Activated T-helper 1 cell treated with anti-CD3 and anti-CD28 coated beads, Interleukin-2, amount 50 U/mL, for 16 hours (primary cell): ENCODE measurements at regions not wholly inside any gene's neighbourhood (a gene's known extent, or its start where the extent isn't known, plus 50 kb on each side); places are given as distances from the start of the nearest gene placed in this dataset.

Experiments
- DNase-seq, 2 donors: peaks; one replicate each; pipeline ENCODE4 v3.0.0-alpha.2; 2020; ENCODE audit warnings: low read depth in 1 of 2, low spot score in 1 of 2

- no peak for DNase-seq
Observed at GRCh38 chr18:37669991-37670534, 104.5 kb upstream of the CELF4 start.

DNA sequence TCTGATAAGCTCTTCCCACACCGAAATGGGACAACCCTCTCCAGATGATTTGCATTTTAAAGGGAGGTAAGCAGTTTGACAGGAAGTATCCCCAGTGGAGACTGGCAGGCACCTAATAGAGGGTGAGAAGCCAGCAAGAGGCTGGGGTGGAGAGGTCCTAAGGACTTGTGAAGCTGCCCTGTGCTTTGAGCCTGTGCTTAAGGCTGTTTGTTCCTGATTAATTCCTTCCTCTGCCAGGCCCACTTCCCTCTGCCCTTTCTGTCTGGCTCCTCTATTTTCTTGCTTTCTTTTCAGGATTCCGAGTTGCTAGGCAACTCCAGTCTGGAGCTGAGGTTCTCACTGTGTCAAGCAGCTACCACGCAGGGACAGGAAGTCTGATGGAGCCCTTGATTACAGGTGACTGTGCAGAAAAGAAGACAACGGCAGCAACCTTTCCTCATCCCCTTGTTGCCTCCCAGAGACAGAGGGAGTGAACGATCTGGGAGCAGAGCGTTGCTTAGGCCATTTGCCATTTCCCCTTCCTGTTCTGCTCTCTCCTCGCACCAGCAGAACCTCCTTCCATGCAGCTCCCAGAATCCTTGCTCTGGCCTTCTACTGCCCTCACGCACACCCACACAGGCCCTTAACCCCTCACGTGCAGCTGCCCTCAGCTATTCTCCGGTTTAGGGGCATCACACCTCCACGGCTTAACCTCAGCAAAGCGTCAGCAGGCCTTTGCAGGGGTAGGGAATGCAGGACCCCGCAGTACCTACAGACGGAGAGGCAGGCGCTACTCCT is 103.6 kb upstream of the CELF4 start:
- no peak for DNase-seq

GRCh38 chr18:37667836-37668235 is 102.2 kb upstream of the CELF4 start:
- no peak for DNase-seq

GRCh38 chr18:37666991-37667390 is 101.4 kb upstream of the CELF4 start:
- DNase-seq, result no peak

DNA sequence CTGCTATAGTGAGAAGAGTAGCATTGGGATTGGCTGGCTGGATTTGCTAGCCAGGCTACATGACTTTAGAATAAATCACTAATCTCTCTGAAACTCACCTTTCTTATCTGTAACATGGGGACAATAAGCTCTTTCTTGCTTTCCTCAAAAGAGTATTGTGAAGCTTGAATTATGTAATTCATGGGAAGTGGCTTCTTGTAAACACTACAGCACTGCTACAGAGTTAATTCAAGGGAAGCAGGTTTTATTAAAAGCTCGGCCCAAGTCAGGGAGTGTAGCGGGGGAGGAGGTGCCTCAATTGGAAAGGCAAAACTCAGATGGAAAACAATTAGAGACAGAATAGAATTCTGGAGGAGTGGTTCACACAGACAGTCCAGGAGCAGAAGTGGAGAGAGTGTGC is 100.9 kb upstream of the CELF4 start:
- DNase-seq, result no peak

GRCh38 chr18:37665346-37665745 is 99.7 kb upstream of the CELF4 start:
- no peak for DNase-seq

DNA sequence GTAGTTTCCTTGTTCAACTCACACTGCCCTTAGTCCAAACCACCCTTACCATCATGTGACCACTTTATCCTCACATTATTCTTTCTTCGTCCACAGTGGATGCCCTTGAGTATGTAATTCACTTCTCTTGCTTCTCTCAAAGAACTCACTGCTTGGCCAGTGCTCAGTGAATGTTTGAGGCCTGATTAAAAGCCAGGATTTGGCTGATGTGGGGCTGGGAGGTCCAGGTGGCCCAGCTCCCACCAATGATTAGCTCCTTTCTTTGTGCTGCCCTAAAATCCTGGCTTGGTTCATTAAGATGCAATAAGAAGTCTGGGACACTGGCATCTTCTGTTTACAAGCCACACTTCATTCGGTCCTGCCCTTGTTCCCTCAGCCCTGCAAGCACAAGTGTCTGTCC is 97.8 kb upstream of the CELF4 start:
- no peak for DNase-seq

- no peak for DNase-seq
Observed at GRCh38 chr18:37662546-37663339, 97.1 kb upstream of the CELF4 start.

DNA sequence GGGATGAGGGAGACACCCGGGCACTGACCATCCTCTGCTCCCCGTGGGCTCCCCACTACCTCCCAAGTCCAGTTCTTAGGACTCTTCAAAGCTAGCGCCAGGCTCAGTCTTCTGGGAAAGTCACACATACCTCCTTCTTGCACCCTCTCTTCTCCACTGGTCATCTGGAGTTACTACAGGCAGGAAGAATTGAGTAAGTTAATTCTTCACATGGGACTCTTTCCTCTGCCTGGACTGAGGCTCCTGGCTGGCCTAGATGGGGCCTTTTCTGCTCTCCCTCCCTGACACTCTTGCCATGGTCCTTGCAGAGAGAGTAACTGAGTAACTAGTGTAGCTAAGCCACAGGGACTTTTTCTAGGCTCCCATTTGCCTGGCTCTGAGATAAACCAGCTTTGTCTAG is 96.5 kb upstream of the CELF4 start:
- DNase-seq, result no peak

- no peak for DNase-seq
Observed at GRCh38 chr18:37661478-37661877, 95.9 kb upstream of the CELF4 start.

- DNase-seq, result no peak
Observed at GRCh38 chr18:37661061-37661460, 95.5 kb upstream of the CELF4 start.

DNA sequence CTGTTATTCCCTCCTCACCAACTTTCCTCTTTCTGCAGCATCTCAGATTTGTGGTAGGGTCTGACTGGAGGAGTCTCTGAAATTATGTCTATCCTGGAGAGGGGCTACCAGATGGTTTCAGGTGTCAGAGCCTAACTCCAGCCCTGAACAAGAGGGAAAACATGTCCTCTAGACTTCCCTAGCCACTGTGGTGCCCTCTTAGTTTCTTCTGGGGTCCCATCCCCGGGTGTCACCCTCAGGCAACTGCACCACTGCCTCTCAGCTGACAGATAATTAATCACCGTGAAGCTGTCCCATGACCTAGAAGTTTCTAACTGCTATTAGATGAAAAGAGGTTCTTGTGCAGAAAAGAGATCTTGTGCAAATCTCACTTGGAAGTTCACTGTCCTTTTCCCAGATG is 95.1 kb upstream of the CELF4 start:
- no peak for DNase-seq

DNA sequence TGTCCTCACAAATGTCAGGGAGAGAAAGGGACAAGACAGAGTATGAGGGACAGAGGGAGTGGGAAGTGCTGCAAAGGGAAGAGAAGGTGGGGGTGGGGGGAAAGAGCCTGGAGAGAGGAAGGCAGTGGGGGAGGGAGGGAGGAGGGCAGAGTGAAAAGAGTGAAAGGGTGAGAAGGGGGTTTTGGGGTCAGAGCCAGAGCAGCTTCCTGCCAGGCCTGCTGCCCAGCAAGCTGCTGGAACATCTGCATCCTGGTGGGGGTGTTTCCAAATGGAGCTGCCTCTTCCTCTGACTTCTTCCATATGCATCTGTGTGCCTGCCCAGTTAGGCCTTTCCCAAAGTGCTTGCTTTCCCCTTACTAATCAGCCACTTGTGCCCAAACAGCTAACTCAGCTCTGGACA is 94.3 kb upstream of the CELF4 start:
- DNase-seq, result no peak

- DNase-seq, result no peak
Observed at GRCh38 chr18:37658894-37659293, 93.3 kb upstream of the CELF4 start.

DNA sequence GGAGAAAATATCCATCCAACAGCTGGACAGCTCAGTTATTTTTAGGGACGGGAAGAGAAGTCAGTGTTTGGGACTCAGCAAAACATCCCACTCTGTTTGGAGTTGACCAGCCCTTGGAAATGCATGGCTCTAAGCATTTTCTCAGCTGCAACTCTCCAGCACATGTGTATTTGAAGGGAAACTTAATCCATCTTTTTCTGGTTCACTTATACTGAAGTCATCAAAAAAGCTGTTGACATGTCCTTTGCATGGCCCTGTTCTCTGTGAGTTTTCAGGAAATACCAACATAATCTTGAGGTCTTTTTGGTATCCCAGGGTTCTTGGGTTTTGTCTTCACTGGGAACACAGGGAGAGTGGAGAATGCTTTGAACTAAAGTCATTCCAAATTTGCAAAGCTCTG is 91.9 kb upstream of the CELF4 start:
- no peak for DNase-seq

GRCh38 chr18:37654731-37655369 is 89.3 kb upstream of the CELF4 start:
- DNase-seq, result no peak

- DNase-seq, result no peak
Observed at GRCh38 chr18:37654034-37654433, 88.4 kb upstream of the CELF4 start.

DNA sequence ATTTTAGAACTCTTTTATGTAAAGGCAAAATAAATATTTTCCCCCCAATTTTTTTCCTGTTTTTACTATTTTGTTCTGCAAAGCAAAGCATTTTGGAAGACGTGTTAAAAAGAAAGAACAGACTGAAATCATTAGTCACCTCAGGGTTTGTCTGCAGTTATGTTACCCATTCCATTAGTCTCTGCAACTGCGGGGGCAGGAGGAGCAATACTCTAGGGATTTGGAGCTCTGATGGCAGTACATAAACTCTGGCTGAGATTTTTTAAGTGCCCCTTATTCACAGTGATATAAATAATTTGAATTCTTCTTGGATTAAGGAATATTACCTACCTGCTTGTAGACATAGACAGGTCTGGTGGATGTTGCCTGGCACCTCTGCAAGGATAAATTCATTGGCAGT is 88.0 kb upstream of the CELF4 start:
- no peak for DNase-seq

- DNase-seq, result no peak
Observed at GRCh38 chr18:37649930-37650329, 84.3 kb upstream of the CELF4 start.

- no peak for DNase-seq
Observed at GRCh38 chr18:37649416-37649815, 83.8 kb upstream of the CELF4 start.

DNA sequence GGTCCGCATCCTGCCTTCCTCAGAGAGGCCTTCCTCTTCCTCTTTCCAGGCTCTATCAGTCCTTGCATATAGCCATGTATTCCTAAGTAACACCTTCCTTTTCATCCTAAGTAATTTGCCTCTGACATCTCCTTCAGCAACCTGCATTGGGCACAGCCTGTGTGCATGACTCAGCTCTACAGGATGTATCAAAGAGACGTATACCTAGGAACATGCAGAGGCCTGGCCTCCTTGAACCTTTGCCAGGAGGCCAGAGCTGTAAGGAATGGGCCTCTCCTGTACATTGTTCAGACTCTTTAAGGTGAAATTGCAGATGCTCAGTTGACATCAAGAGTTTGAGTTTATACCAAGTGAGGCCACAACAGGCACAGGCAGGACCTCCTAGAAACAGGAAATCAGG is 76.0 kb upstream of the CELF4 start:
- DNase-seq, result no peak

DNA sequence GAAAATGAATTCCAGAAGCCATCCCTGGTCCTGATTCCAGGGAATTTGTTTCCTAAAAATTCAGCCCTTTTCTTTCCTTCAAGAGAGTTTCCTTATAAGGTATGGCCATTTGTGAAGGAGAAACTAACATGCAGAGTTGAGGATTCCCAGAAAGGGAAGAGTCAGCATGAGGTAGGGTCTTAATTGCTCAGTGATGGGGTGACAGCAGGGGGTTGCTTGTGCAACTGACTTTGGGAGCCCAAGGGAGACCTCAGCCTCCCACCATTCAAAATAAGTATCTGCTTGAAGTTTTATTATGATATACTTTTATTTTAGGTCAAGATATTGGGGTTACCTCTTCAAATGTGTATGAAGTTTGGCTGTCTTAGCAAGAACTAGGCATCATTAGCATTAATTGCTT is 74.9 kb upstream of the CELF4 start:
- DNase-seq, result no peak
